ENCODE measurements at regions not wholly inside any gene's neighbourhood (a gene's known extent, or its start where the extent isn't known, plus 50 kb on each side); places are given as distances from the start of the nearest gene placed in this dataset.

DNA sequence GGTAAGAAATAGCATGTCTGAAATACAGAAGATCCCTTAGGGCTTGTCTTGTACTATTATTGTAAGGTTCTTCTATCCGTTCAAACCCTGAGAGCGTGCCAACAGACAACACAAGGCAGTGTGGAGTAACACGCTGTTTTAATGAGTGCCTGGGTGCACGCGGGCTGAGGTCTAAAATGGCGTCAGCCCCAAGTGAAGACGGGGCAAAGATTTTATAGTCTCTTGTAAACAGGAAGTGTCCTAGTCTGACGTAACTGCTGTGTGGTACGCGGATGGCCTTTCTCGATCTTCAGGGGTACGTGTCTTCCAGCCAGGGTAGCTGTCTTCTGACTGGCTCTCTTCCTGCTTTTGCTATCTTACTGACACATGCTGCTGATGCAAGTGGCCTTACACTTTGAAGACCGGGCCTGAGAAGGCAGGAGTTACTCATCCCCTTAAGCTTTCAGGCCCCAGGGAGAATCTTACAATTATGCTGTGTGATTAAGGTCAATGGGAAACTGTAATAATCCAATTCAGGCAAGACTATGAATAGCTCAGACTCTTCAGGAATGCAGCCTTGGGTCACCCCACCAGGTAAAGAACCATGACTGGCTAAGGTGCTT, 1812.0 kb upstream of the CDH9 start:
- Histone ChIP-seq H3K4me1 (no peaks in the 10 kb centered on the region), H3K4me3 (no peak overlapping the region), H3K36me3 (no peaks in the 10 kb centered on the region), H3K9me3 (no peaks in the 10 kb centered on the region), H3K27ac (no peak overlapping the region), H3K27me3 (no peaks in the 10 kb centered on the region)
- TF ChIP-seq POLR2A (IDR thresholded peaks at IDR 0.05) = no peak
- TF ChIP-seq, protein P1, sequence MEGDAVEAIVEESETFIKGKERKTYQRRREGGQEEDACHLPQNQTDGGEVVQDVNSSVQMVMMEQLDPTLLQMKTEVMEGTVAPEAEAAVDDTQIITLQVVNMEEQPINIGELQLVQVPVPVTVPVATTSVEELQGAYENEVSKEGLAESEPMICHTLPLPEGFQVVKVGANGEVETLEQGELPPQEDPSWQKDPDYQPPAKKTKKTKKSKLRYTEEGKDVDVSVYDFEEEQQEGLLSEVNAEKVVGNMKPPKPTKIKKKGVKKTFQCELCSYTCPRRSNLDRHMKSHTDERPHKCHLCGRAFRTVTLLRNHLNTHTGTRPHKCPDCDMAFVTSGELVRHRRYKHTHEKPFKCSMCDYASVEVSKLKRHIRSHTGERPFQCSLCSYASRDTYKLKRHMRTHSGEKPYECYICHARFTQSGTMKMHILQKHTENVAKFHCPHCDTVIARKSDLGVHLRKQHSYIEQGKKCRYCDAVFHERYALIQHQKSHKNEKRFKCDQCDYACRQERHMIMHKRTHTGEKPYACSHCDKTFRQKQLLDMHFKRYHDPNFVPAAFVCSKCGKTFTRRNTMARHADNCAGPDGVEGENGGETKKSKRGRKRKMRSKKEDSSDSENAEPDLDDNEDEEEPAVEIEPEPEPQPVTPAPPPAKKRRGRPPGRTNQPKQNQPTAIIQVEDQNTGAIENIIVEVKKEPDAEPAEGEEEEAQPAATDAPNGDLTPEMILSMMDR (IDR thresholded peaks at IDR 0.05) = no peak
- DNase-seq = no peak

DNA sequence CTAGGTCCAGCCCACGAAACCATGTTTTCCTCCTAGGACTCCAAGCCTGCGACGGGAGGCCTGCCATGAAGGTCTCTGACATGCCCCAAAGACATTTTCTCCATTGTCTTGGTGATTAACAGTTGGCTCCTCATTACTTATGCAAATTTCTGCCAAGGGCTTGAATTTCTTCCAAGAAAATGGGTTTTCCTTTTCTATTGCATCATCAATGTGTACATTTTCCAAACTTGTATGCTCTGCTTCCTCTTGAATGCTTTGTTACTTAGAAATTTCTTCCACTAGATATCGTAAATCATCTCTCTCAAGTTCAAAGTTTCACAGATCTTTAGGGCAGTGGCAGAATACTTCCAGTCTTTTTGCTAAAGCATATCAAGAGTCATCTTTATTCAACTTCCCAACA, 1792.7 kb upstream of the CDH9 start:
- no peak for DNase-seq
- Histone ChIP-seq H3K27me3 (no peaks in the 10 kb centered on the region), H3K4me1 (no peaks in the 10 kb centered on the region), H3K36me3 (no peaks in the 10 kb centered on the region), H3K4me3 (no peak overlapping the region), H3K27ac (no peak overlapping the region), H3K9me3 (peaks cover 0 to 3% (median 0%) of the 10 kb centered on the region in 4 donors)
- no peak for TF ChIP-seq POLR2A (IDR thresholded peaks at IDR 0.05)
- TF ChIP-seq, protein P1 (IDR thresholded peaks at IDR 0.05) = no peak

DNA sequence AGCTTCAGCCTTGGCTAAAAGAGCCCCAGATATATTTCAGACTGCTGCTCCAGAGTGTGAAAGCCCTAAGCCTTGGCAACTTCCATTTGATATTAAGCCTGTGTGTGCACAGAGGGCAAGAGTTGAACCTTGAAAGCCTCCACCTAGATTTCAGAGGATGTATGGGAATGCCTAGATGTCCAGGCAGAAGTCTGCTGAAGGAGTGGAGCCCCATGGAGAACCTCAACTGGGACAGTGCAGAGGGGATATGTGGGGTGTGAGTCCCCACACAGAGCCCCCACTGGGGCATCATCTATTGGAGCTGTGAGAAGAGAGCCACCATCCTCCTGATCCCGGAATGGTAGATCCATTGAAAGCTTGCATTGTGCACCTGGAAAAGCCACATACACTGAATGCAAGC, 1784.8 kb upstream of the CDH9 start:
- Histone ChIP-seq H3K27me3 (no peaks in the 10 kb centered on the region), H3K36me3 (no peaks in the 10 kb centered on the region), H3K27ac (no peak overlapping the region), H3K4me3 (no peak overlapping the region), H3K4me1 (no peaks in the 10 kb centered on the region), H3K9me3 (no peaks in the 10 kb centered on the region)
- no peak for DNase-seq
- TF ChIP-seq, protein P1 (IDR thresholded peaks at IDR 0.05) = no peak
- TF ChIP-seq POLR2A (IDR thresholded peaks at IDR 0.05) = no peak

DNA sequence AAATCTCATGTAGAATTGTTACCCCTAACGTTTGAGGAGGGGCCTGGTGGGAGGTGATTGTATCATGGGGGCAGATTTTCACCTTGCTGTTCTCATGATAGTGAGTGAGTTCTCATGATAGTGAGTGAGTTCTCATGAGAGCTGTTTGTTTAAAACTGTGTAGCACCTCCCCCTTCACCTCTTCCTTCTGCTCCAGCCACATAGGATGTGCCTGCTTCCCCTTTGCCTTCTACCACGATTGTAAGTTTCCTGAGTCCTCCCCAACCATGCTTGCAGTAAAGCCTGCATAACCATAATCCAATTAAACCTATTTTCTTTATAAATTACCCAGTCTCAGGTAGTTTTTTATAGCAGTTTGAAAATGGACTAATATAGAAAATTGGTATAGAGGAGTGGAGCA, 1783.7 kb upstream of the CDH9 start:
- DNase-seq = no peak
- H3K9me3 ChIP-seq = peaks cover 0 to 3% (median 0%) of the 10 kb centered on the region in 4 donors
- no peaks in the 10 kb centered on the region for H3K36me3 ChIP-seq
- no peak overlapping the region for H3K4me3 ChIP-seq
- TF ChIP-seq, protein P1 (IDR thresholded peaks at IDR 0.05) = no peak
- TF ChIP-seq POLR2A (IDR thresholded peaks at IDR 0.05) = no peak
- no peaks in the 10 kb centered on the region for H3K27me3 ChIP-seq
- H3K4me1 ChIP-seq = no peaks in the 10 kb centered on the region
- no peak overlapping the region for H3K27ac ChIP-seq

DNA sequence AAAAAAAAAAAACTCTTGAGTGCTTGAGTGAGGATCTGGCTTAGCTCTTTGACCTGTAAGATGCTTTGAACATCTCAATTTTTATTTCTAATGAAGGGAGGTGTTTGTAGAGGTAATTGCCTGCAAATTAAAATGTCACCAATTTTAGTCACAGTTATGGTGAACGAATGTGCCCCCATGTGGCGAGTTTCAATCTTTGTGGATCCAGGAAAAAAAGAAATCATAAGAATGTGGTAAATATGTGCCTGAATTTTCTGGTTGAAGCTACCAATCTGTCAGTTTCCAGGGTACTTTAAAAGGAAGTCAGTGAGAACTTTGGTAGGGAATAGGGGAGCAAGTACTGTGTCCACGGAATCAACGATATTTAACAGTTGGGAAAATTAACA, 1772.4 kb upstream of the CDH9 start:
- Histone ChIP-seq H3K9me3 (no peaks in the 10 kb centered on the region), H3K27ac (no peak overlapping the region), H3K27me3 (no peaks in the 10 kb centered on the region), H3K36me3 (no peaks in the 10 kb centered on the region), H3K4me3 (no peak overlapping the region), H3K4me1 (no peaks in the 10 kb centered on the region)
- DNase-seq = no peak
- TF ChIP-seq, protein P1 (IDR thresholded peaks at IDR 0.05) = no peak
- TF ChIP-seq POLR2A (IDR thresholded peaks at IDR 0.05) = no peak

Measured in Peyer's patch (tissue), 4 donors.